Endothelial cell of umbilical vein (primary cell): ENCODE measurements at regions not wholly inside any gene's neighbourhood (a gene's known extent, or its start where the extent isn't known, plus 50 kb on each side); places are given as distances from the start of the nearest gene placed in this dataset.

Source experiments
- CTCF ChIP-seq, 2 donors: IDR thresholded peaks; 1 replicate in 1 of 2; 2 replicates in 1 of 2; pipeline ENCODE4 v1.5.1; 2011; ENCODE audit warnings: low read length in 2 of 2, mild to moderate bottlenecking in 2 of 2, moderate library complexity in 2 of 2, control low read depth in 1 of 2, inconsistent platforms in 1 of 2, low read depth in 1 of 2; ENCODE audit not compliant: insufficient read depth in 1 of 2; ENCODE audit errors: extremely low read depth in 1 of 2
- EZH2 ChIP-seq: IDR thresholded peaks from 2 replicates; pipeline ENCODE4 v1.6.1; 2012; ENCODE audit warnings: borderline replicate concordance, low read depth, mild to moderate bottlenecking, moderate library complexity, low read length, inconsistent platforms; ENCODE audit not compliant: severe bottlenecking
- FOS ChIP-seq: IDR thresholded peaks from 2 replicates; pipeline ENCODE4 v1.6.1; 2011; ENCODE audit warnings: mild to moderate bottlenecking, low read length, moderate library complexity, borderline replicate concordance; ENCODE audit not compliant: insufficient read depth
- JUN ChIP-seq: IDR thresholded peaks from 2 replicates; pipeline ENCODE4 v1.6.1; 2011; ENCODE audit warnings: borderline replicate concordance, low read depth; ENCODE audit not compliant: insufficient read length, insufficient read depth
- MAX ChIP-seq: IDR thresholded peaks from 2 replicates; pipeline ENCODE4 v1.6.1; 2011; ENCODE audit not compliant: insufficient read depth, insufficient read length
- MYC ChIP-seq: IDR thresholded peaks from one replicate; pipeline ENCODE4 v1.6.1; 2011; ENCODE audit warnings: mild to moderate bottlenecking, low read depth, low read length
- POLR2A ChIP-seq: IDR thresholded peaks from 2 replicates; pipeline ENCODE4 v1.6.1; 2012; ENCODE audit warnings: low read depth, mild to moderate bottlenecking, control low read depth, low read length
- POLR2AphosphoS5 ChIP-seq: IDR thresholded peaks from 2 replicates; pipeline ENCODE4 v1.6.1; 2012; ENCODE audit warnings: low read depth, mild to moderate bottlenecking, control low read depth, low read length, moderate library complexity; ENCODE audit not compliant: insufficient read depth

DNA sequence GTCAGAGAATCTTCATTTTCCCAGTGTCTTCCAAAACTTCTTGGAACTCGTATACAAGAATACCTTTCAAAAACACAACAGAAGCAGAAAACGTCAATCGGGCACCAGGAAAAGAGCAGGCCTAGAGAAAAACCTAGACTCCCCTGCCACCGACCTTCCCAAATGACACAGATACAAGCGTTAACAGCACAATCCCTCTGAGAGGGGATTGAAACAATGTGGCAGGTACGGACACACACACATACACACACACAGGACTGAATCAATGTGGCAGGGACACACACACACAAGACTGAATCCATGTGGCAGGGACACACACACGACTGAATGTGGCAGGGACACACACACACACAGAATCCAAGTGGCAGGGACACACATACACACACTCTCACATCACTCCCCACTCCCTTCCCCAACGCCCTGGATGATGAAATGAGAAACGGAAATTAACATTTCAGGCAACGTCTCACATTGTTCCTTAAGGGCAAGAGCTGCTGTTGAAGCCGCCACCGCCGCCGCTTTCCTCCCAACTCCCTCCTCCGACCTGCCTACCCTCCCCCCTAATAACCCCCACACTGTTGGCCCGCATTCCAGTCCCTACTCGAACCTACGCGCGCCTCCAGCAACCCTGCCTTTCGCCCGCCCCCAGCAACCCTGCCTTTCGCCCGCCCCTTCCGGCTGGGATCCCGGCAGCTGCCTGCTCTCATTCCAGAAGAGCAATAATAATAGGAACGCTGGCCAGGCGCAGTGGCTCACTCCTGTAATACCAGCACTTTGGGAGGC lies 302.1 kb upstream of the HSFY2 start:
- no peak for TF ChIP-seq CTCF (IDR thresholded peaks at IDR 0.05; ENCODE audit: extremely low read depth in 1 of 2, insufficient read depth in 1 of 2, low read depth in 1 of 2, low read length in 2 of 2)
- TF ChIP-seq JUN: no peak
- TF ChIP-seq POLR2A: no peak
- no peak for TF ChIP-seq POLR2AphosphoS5
- no peak for TF ChIP-seq MAX
- TF ChIP-seq MYC: no peak
- no peak for TF ChIP-seq EZH2
- TF ChIP-seq FOS: no peak
